Uterus (tissue), 2 donors: ENCODE measurements at regions not wholly inside any gene's neighbourhood (a gene's known extent, or its start where the extent isn't known, plus 50 kb on each side); places are given as distances from the start of the nearest gene placed in this dataset.

Experiments
- CTCF ChIP-seq, 4 experiments: fragments of 200-600 bp in 2 of 4; fragments of 450-650 bp in 2 of 4; sonication (generic) in 2 of 4; IDR thresholded peaks; one replicate each; pipeline ENCODE4 v1.5.1; 2016 to 2019; ENCODE audit warnings: antibody characterized with exemption in 4 of 4, mild to moderate bottlenecking in 2 of 4, moderate library complexity in 1 of 4
- POLR2A ChIP-seq, 2 donors: fragments of 450-650 bp; IDR thresholded peaks; one replicate each; pipeline ENCODE4 v1.6.1; 2016; ENCODE audit warnings: antibody characterized with exemption in 2 of 2, mild to moderate bottlenecking in 1 of 2, moderate library complexity in 1 of 2

GRCh38 chr5:166772770-166773169 is 1518.7 kb upstream of the WWC1 start:
- TF ChIP-seq POLR2A (IDR thresholded peaks at IDR 0.05) (no peak), CTCF (IDR thresholded peaks at IDR 0.05) (no peak)
